HUES64 (cell line): ENCODE measurements at regions not wholly inside any gene's neighbourhood (a gene's known extent, or its start where the extent isn't known, plus 50 kb on each side); places are given as distances from the start of the nearest gene placed in this dataset.

Experiments
- H3K27ac ChIP-seq: 2 replicates; pipeline ENCODE4 v1.7.0; 2013; ENCODE audit warnings: low read depth, low read length, inconsistent platforms
- H3K27me3 ChIP-seq: 2 replicates; pipeline ENCODE4 v1.6.1; 2013; ENCODE audit warnings: mild to moderate bottlenecking, low read length; ENCODE audit not compliant: insufficient read depth
- H3K36me3 ChIP-seq: 2 replicates; pipeline ENCODE4 v1.6.1; 2013; ENCODE audit warnings: mild to moderate bottlenecking, low read length; ENCODE audit not compliant: insufficient read depth
- H3K4me1 ChIP-seq: 2 replicates; pipeline ENCODE4 v1.6.1; 2013; ENCODE audit warnings: mild to moderate bottlenecking, low read length, moderate library complexity; ENCODE audit not compliant: insufficient read depth
- H3K4me3 ChIP-seq: 2 replicates; pipeline ENCODE4 v1.5.1; 2013; ENCODE audit warnings: mild to moderate bottlenecking, low read length, moderate library complexity
- H3K9ac ChIP-seq: 2 replicates; pipeline ENCODE4 v1.6.1; 2013; ENCODE audit warnings: mild to moderate bottlenecking, low read depth, low read length
- H3K9me3 ChIP-seq: 2 replicates; pipeline ENCODE4 v1.6.1; 2013; ENCODE audit warnings: low read depth, low read length; ENCODE audit not compliant: insufficient read depth
- WGBS: fragments of 150-250, 120-280 bp; methylation state at CpG from one replicate; pipeline ENCODE4 v1.1.7; 2013; ENCODE audit warnings: missing lambda C conversion rate; 5-methylcytosine and 5-hydroxymethylcytosine counted together

- no peak overlapping the region for H3K27ac ChIP-seq
- 95% methylated on average over 3 of the region's 3 CpGs for WGBS
- no peak overlapping the region for H3K4me3 ChIP-seq
These were observed 878.5 kb downstream of the USP25 start for GRCh38 chr21:16608209-16608830.

GRCh38 chr21:16619281-16619680 is 889.5 kb downstream of the USP25 start:
- 95% methylated on average over 1 of the region's 2 CpGs for WGBS
- Histone ChIP-seq H3K9me3 (no peaks in the 10 kb centered on the region), H3K27me3 (no peaks in the 10 kb centered on the region), H3K36me3 (no peaks in the 10 kb centered on the region), H3K27ac (no peak overlapping the region), H3K4me3 (no peak overlapping the region), H3K4me1 (peaks cover 2% of the 10 kb centered on the region), H3K9ac (no peak overlapping the region)

More at GRCh38 chr21:16608209-16608830, 878.5 kb downstream of the USP25 start:
- Histone ChIP-seq H3K9me3 (no peaks in the 10 kb centered on the region), H3K36me3 (no peaks in the 10 kb centered on the region), H3K27me3 (no peaks in the 10 kb centered on the region), H3K4me1 (no peaks in the 10 kb centered on the region), H3K9ac (no peak overlapping the region)

- Histone ChIP-seq H3K27me3 (no peaks in the 10 kb centered on the region), H3K9ac (no peak overlapping the region), H3K4me1 (peaks cover 8% of the 10 kb centered on the region), H3K9me3 (no peaks in the 10 kb centered on the region), H3K4me3 (no peak overlapping the region), H3K36me3 (no peaks in the 10 kb centered on the region), H3K27ac (no peak overlapping the region)
- WGBS, result 87% methylated on average over 1 of the region's 1 CpG
These were observed 891.1 kb downstream of the USP25 start for GRCh38 chr21:16620786-16621320.

GRCh38 chr21:16624479-16625118 is 888.2 kb upstream of the CXADR start:
- 67% methylated on average over 4 of the region's 5 CpGs for WGBS
- Histone ChIP-seq H3K4me3 (no peak overlapping the region), H3K27ac (no peak overlapping the region), H3K27me3 (no peaks in the 10 kb centered on the region), H3K36me3 (no peaks in the 10 kb centered on the region), H3K9ac (no peak overlapping the region), H3K4me1 (peaks cover 8% of the 10 kb centered on the region), H3K9me3 (no peaks in the 10 kb centered on the region)

GRCh38 chr21:16625491-16625890 is 887.4 kb upstream of the CXADR start:
- no peaks in the 10 kb centered on the region for H3K27me3 ChIP-seq
- no peaks in the 10 kb centered on the region for H3K36me3 ChIP-seq
- WGBS, result 100% methylated on average over 1 of the region's 1 CpG
- H3K9ac ChIP-seq, result no peak overlapping the region
- H3K9me3 ChIP-seq, result no peaks in the 10 kb centered on the region
- H3K4me3 ChIP-seq, result no peak overlapping the region
- no peak overlapping the region for H3K27ac ChIP-seq
- peaks cover 8% of the 10 kb centered on the region for H3K4me1 ChIP-seq

GRCh38 chr21:16633831-16634459 is 878.9 kb upstream of the CXADR start:
- no peaks in the 10 kb centered on the region for H3K9me3 ChIP-seq
- H3K4me1 ChIP-seq, result peaks cover 21% of the 10 kb centered on the region
- H3K36me3 ChIP-seq, result no peaks in the 10 kb centered on the region
- peak overlapping the region; percentile 36; the same call in 1 of the 2 replicates for H3K27ac ChIP-seq
- no peak overlapping the region for H3K9ac ChIP-seq
- no peak overlapping the region for H3K4me3 ChIP-seq
- H3K27me3 ChIP-seq, result no peaks in the 10 kb centered on the region
- WGBS, result 92% methylated on average over 3 of the region's 4 CpGs

- WGBS, result 19% methylated on average over 2 of the region's 4 CpGs
These were observed 878.3 kb upstream of the CXADR start for GRCh38 chr21:16634515-16634914.

GRCh38 chr21:16640297-16641027 is 872.4 kb upstream of the CXADR start:
- Histone ChIP-seq H3K9ac (no peak overlapping the region), H3K27ac (no peak overlapping the region), H3K4me1 (no peaks in the 10 kb centered on the region), H3K27me3 (no peaks in the 10 kb centered on the region), H3K4me3 (no peak overlapping the region), H3K36me3 (no peaks in the 10 kb centered on the region), H3K9me3 (0 out of 2 replicates have a peak, but pooled peaks cover 3% of the 10 kb centered on the region)
- 97% methylated on average over 3 of the region's 3 CpGs for WGBS

More at GRCh38 chr21:16634515-16634914, 878.3 kb upstream of the CXADR start:
- H3K4me1 ChIP-seq, result peaks cover 21% of the 10 kb centered on the region
- no peaks in the 10 kb centered on the region for H3K9me3 ChIP-seq
- H3K36me3 ChIP-seq, result no peaks in the 10 kb centered on the region
- no peaks in the 10 kb centered on the region for H3K27me3 ChIP-seq
- no peak overlapping the region for H3K9ac ChIP-seq
- H3K4me3 ChIP-seq, result no peak overlapping the region
- peak overlapping the region; percentile 36; the same call in 1 of the 2 replicates for H3K27ac ChIP-seq

GRCh38 chr21:16642353-16642752 is 870.5 kb upstream of the CXADR start:
- no peak overlapping the region for H3K4me3 ChIP-seq
- H3K27me3 ChIP-seq, result no peaks in the 10 kb centered on the region
- H3K9me3 ChIP-seq, result 0 out of 2 replicates have a peak, but pooled peaks cover 3% of the 10 kb centered on the region
- H3K36me3 ChIP-seq, result no peaks in the 10 kb centered on the region
- H3K4me1 ChIP-seq, result no peaks in the 10 kb centered on the region
- no peak overlapping the region for H3K27ac ChIP-seq
- no peak overlapping the region for H3K9ac ChIP-seq
- 100% methylated on average over 1 of the region's 1 CpG for WGBS

- H3K36me3 ChIP-seq, result no peaks in the 10 kb centered on the region
- WGBS, result 80% methylated on average over 1 of the region's 3 CpGs
- H3K4me1 ChIP-seq, result no peaks in the 10 kb centered on the region
- no peaks in the 10 kb centered on the region for H3K27me3 ChIP-seq
- H3K9ac ChIP-seq, result no peak overlapping the region
- no peak overlapping the region for H3K4me3 ChIP-seq
- no peak overlapping the region for H3K27ac ChIP-seq
- H3K9me3 ChIP-seq, result 0 out of 2 replicates have a peak, but pooled peaks cover 3% of the 10 kb centered on the region
These were observed 868.2 kb upstream of the CXADR start for GRCh38 chr21:16644685-16645084.
